Sigmoid colon (tissue), 6 donors: ENCODE measurements at regions not wholly inside any gene's neighbourhood (a gene's known extent, or its start where the extent isn't known, plus 50 kb on each side); places are given as distances from the start of the nearest gene placed in this dataset.

Experiments
- DNase-seq: peaks from one replicate; pipeline ENCODE4 v3.0.0-alpha.2; 2019
- H3K27ac ChIP-seq, 4 donors: fragments of 200-600 bp; sonication (generic); one replicate each; pipeline ENCODE4 v1.5.1; 2016 to 2019; ENCODE audit warnings: mild to moderate bottlenecking in 1 of 4
- H3K27me3 ChIP-seq, 3 donors: fragments of 200-600 bp; sonication (generic); one replicate each; pipeline ENCODE4 v1.5.1; 2019; ENCODE audit warnings: mild to moderate bottlenecking in 1 of 3
- H3K36me3 ChIP-seq, 4 donors: fragments of 200-600 bp; sonication (generic); one replicate each; pipeline ENCODE4 v1.5.1; 2016 to 2019
- H3K4me1 ChIP-seq, 4 donors: fragments of 200-600 bp; sonication (generic); one replicate each; pipeline ENCODE4 v1.5.1; 2017 to 2019
- H3K4me3 ChIP-seq, 4 donors: fragments of 200-600 bp; sonication (generic); one replicate each; pipeline ENCODE4 v1.5.1; 2017 to 2019; ENCODE audit warnings: mild to moderate bottlenecking in 2 of 4, moderate library complexity in 1 of 4
- H3K9me3 ChIP-seq, 4 donors: fragments of 200-600 bp in 3 of 4; sonication (generic) in 3 of 4; one replicate each; pipeline versions ENCODE4 v1.5.1 to v1.6.1; 2013 to 2019
- EP300 ChIP-seq, 4 donors: sonication (generic); formaldehyde crosslinking; IDR thresholded peaks; one replicate each; pipeline ENCODE4 v1.6.1; 2017; ENCODE audit warnings: antibody characterized with exemption in 4 of 4
- POLR2A ChIP-seq, 2 donors: fragments of 450-650 bp; IDR thresholded peaks; one replicate each; pipeline ENCODE4 v1.6.1; 2016; ENCODE audit warnings: antibody characterized with exemption in 2 of 2, mild to moderate bottlenecking in 2 of 2, moderate library complexity in 2 of 2
- POLR2AphosphoS5 ChIP-seq, 4 donors: sonication (generic); formaldehyde crosslinking; IDR thresholded peaks; one replicate each; pipeline ENCODE4 v1.6.1; 2017; ENCODE audit warnings: antibody characterized with exemption in 4 of 4
- whole genome bisulfite sequencing, 2 donors: extraction: QIAGEN DNeasy Blood & Tissue Kit; methylation state at CpG; one replicate each; pipeline ENCODE4 v1.1.7; 2013; 5-methylcytosine and 5-hydroxymethylcytosine counted together
- intact Hi-C: fragments of 100-400 bp; cut with DNase I; formaldehyde crosslinking; loops from one replicate; pipeline ENCODE4 v1.15.1; 2023
- TF ChIP-seq, protein P1 (sequence below), 4 experiments: fragments of 450-650 bp in 3 of 4; fragments of 200-600 bp in 1 of 4; IDR thresholded peaks; one replicate each; pipeline ENCODE4 v1.5.1; 2016 to 2019; ENCODE audit warnings: antibody characterized with exemption in 4 of 4, mild to moderate bottlenecking in 3 of 4, moderate library complexity in 2 of 4
- donor health status: healthy with polysubstance abuse.
- donor health status: healthy.

GRCh38 chr15:93399121-93399520 is 310.1 kb upstream of the RGMA start:
- no peaks in the 10 kb centered on the region for H3K27me3 ChIP-seq
- H3K36me3 ChIP-seq: no peaks in the 10 kb centered on the region
- intact Hi-C loops: no loop called here
- no peaks in the 10 kb centered on the region for H3K9me3 ChIP-seq
- DNase-seq: no peak
- no peak overlapping the region for H3K27ac ChIP-seq
- no peak for TF ChIP-seq POLR2AphosphoS5 (IDR thresholded peaks at IDR 0.05)
- TF ChIP-seq, protein P1, sequence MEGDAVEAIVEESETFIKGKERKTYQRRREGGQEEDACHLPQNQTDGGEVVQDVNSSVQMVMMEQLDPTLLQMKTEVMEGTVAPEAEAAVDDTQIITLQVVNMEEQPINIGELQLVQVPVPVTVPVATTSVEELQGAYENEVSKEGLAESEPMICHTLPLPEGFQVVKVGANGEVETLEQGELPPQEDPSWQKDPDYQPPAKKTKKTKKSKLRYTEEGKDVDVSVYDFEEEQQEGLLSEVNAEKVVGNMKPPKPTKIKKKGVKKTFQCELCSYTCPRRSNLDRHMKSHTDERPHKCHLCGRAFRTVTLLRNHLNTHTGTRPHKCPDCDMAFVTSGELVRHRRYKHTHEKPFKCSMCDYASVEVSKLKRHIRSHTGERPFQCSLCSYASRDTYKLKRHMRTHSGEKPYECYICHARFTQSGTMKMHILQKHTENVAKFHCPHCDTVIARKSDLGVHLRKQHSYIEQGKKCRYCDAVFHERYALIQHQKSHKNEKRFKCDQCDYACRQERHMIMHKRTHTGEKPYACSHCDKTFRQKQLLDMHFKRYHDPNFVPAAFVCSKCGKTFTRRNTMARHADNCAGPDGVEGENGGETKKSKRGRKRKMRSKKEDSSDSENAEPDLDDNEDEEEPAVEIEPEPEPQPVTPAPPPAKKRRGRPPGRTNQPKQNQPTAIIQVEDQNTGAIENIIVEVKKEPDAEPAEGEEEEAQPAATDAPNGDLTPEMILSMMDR (IDR thresholded peaks at IDR 0.05): no peak
- no peak overlapping the region for H3K4me3 ChIP-seq
- H3K4me1 ChIP-seq: no peaks in the 10 kb centered on the region
- WGBS, 2 donors: 62 to 71% methylated on average over 3 of the region's 3 CpGs

GRCh38 chr15:93389211-93389610 is 300.2 kb upstream of the RGMA start:
- TF ChIP-seq EP300 (IDR thresholded peaks at IDR 0.05) (no peak), POLR2A (IDR thresholded peaks at IDR 0.05) (no peak), POLR2AphosphoS5 (IDR thresholded peaks at IDR 0.05) (no peak)
- TF ChIP-seq, protein P1 (IDR thresholded peaks at IDR 0.05): no peak
- Histone ChIP-seq H3K27ac (no peak overlapping the region), H3K4me1 (no peaks in the 10 kb centered on the region), H3K4me3 (no peak overlapping the region), H3K27me3 (no peaks in the 10 kb centered on the region), H3K9me3 (no peaks in the 10 kb centered on the region), H3K36me3 (no peaks in the 10 kb centered on the region)
- intact Hi-C loops: no loop called here
- 65 to 85% methylated on average over 5 of the region's 5 CpGs for WGBS, 2 donors
- no peak for DNase-seq

- intact Hi-C loops: no loop called here
These were observed 295.9 kb upstream of the RGMA start for GRCh38 chr15:93384886-93385285.

DNA sequence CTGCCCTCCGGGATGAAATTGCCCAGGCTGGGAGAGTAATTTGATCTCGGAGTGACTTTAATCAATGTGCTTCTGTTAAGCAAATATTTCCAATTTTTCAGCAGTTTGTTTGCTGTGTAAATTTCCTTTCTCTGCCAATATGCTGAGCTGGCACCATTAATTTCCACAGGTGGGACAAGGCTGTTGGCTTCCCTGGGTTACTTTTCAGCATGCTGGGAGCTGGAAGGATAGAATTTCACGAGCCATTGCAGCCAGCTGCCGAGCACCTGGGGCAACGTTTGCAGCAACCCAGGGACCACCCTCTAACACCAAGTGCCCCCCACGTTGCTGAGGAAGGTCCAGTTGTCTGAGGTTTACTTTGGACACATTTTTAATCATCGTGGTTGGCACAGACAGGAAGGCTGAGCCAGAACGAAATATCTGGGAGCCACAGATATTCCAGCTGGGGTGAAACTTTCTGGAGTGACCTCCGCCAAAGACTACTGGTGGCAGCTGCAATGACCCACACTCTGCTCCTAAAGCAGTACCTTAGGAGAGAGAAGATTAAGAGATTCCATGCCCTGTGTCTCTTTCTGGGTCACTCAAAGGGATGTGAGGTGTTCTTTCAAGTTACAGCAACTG is 293.3 kb upstream of the RGMA start:
- H3K4me3 ChIP-seq: no peak overlapping the region
- no peaks in the 10 kb centered on the region for H3K9me3 ChIP-seq
- H3K27ac ChIP-seq: no peak overlapping the region
- no peaks in the 10 kb centered on the region for H3K27me3 ChIP-seq
- WGBS, 2 donors: 31 to 53% methylated on average over 9 of the region's 9 CpGs
- intact Hi-C loops: no loop called here
- H3K4me1 ChIP-seq: peaks cover 0 to 12% (median 7%) of the 10 kb centered on the region in 4 donors
- H3K36me3 ChIP-seq: no peaks in the 10 kb centered on the region
- DNase-seq: no peak
- TF ChIP-seq POLR2A (IDR thresholded peaks at IDR 0.05) (no peak), EP300 (IDR thresholded peaks at IDR 0.05) (no peak), POLR2AphosphoS5 (IDR thresholded peaks at IDR 0.05) (no peak)
- TF ChIP-seq, protein P1 (IDR thresholded peaks at IDR 0.05): no peak

More at GRCh38 chr15:93384886-93385285, 295.9 kb upstream of the RGMA start:
- Histone ChIP-seq H3K4me3 (no peak overlapping the region), H3K9me3 (no peaks in the 10 kb centered on the region), H3K4me1 (no peaks in the 10 kb centered on the region), H3K36me3 (no peaks in the 10 kb centered on the region), H3K27ac (no peak overlapping the region), H3K27me3 (no peaks in the 10 kb centered on the region)
- 79 to 93% methylated on average over 2 of the region's 2 CpGs for WGBS, 2 donors
- TF ChIP-seq, protein P1 (IDR thresholded peaks at IDR 0.05): no peak
- DNase-seq: no peak

- DNase-seq: peak; percentile 88
- peak overlapping the region in 3 of 4 donors; percentile 8 to 63 (median 55) for H3K27ac ChIP-seq
- H3K9me3 ChIP-seq: no peaks in the 10 kb centered on the region
- H3K4me1 ChIP-seq: peaks cover 0 to 12% (median 7%) of the 10 kb centered on the region in 4 donors
- intact Hi-C loops: loop anchor here (10.0 kb wide), 1 partner anchor 746 kb away; no protein-coding TSS in a partner anchor
- H3K36me3 ChIP-seq: no peaks in the 10 kb centered on the region
- WGBS, 2 donors: 79 to 83% methylated on average over 8 of the region's 8 CpGs
- TF ChIP-seq, protein P1 (IDR thresholded peaks at IDR 0.05): no peak
- TF ChIP-seq POLR2AphosphoS5 (IDR thresholded peaks at IDR 0.05): peak in 3 of 4 donors; percentile 10 to 55 (median 13)
- no peak overlapping the region for H3K4me3 ChIP-seq
- H3K27me3 ChIP-seq: no peaks in the 10 kb centered on the region
These were observed 289.5 kb upstream of the RGMA start for GRCh38 chr15:93378558-93378957.
